ENCODE measurements at regions not wholly inside any gene's neighbourhood (a gene's known extent, or its start where the extent isn't known, plus 50 kb on each side); places are given as distances from the start of the nearest gene placed in this dataset.

DNA sequence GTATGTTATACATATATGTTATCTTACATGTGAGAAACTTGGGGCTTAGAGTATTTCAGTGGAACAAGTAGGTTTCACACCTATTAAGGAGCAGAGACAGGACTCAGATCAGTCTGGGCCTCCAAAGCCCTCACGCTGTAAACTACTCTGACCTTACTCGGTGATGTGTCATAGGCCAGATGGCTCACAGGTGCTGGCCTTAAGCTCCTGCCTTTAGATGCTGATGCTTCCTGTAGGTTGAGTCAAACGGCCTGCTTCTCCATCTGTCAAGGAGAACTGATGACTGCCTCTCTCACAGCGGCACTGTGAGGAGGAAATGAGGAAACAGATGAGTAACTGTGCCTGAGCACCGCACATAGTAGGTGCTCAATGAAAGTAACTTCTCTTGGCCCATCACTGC, 312.6 kb upstream of the COBL start:
- H3K9me3 ChIP-seq, result no peaks in the 10 kb centered on the region
- intact Hi-C loops (cut with DNase I; ENCODE audit: low total_unique reads), result no loop called here

DNA sequence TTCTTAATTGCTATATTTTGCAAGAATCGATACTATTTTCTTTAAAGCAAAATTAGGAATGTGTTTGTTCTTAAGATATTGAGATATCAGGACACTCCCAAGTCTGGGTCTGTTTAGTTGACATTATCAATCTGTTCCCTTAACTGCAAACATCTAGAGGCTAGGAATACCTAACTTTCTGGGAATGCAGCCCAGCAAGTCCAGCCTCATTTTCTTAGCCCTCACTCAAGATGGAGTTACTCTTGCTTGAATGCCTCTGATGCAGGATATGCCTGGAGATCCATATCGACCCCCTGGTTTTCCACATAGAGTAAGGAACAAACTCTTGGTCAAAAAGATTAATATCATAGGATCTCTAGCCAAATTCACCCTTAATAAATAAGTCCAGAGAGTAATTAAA, 305.3 kb upstream of the COBL start:
- Histone ChIP-seq H3K4me1 (no peaks in the 10 kb centered on the region), H3K4me3 (no peak overlapping the region), H3K27ac (no peak overlapping the region), H3K27me3 (no peaks in the 10 kb centered on the region), H3K36me3 (no peaks in the 10 kb centered on the region), H3K9me3 (peaks cover 0 to 5% (median 0%) of the 10 kb centered on the region in 4 donors)
- intact Hi-C loops (cut with DNase I; ENCODE audit: low total_unique reads), result no loop called here
- WGBS, 5 donors, result 50 to 72% (median 69%) methylated on average over 2 of the region's 2 CpGs
- TF ChIP-seq EP300 (IDR thresholded peaks at IDR 0.05) (no peak), POLR2AphosphoS5 (IDR thresholded peaks at IDR 0.05) (no peak), POLR2A (IDR thresholded peaks at IDR 0.05) (no peak)
- TF ChIP-seq, protein P1, sequence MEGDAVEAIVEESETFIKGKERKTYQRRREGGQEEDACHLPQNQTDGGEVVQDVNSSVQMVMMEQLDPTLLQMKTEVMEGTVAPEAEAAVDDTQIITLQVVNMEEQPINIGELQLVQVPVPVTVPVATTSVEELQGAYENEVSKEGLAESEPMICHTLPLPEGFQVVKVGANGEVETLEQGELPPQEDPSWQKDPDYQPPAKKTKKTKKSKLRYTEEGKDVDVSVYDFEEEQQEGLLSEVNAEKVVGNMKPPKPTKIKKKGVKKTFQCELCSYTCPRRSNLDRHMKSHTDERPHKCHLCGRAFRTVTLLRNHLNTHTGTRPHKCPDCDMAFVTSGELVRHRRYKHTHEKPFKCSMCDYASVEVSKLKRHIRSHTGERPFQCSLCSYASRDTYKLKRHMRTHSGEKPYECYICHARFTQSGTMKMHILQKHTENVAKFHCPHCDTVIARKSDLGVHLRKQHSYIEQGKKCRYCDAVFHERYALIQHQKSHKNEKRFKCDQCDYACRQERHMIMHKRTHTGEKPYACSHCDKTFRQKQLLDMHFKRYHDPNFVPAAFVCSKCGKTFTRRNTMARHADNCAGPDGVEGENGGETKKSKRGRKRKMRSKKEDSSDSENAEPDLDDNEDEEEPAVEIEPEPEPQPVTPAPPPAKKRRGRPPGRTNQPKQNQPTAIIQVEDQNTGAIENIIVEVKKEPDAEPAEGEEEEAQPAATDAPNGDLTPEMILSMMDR (IDR thresholded peaks at IDR 0.05), result no peak
- DNase-seq, result no peak

More for the DNA sequence above, 312.6 kb upstream of the COBL start:
- no peak overlapping the region for H3K27ac ChIP-seq
- no peaks in the 10 kb centered on the region for H3K27me3 ChIP-seq
- DNase-seq, result no peak
- WGBS, 5 donors, result 74 to 83% (median 82%) methylated on average over 5 of the region's 5 CpGs
- H3K4me1 ChIP-seq, result no peaks in the 10 kb centered on the region
- no peaks in the 10 kb centered on the region for H3K36me3 ChIP-seq
- no peak overlapping the region for H3K4me3 ChIP-seq
- TF ChIP-seq, protein P1 (IDR thresholded peaks at IDR 0.05), result no peak
- TF ChIP-seq POLR2A (IDR thresholded peaks at IDR 0.05) (no peak), POLR2AphosphoS5 (IDR thresholded peaks at IDR 0.05) (no peak), EP300 (IDR thresholded peaks at IDR 0.05) (no peak)

DNA sequence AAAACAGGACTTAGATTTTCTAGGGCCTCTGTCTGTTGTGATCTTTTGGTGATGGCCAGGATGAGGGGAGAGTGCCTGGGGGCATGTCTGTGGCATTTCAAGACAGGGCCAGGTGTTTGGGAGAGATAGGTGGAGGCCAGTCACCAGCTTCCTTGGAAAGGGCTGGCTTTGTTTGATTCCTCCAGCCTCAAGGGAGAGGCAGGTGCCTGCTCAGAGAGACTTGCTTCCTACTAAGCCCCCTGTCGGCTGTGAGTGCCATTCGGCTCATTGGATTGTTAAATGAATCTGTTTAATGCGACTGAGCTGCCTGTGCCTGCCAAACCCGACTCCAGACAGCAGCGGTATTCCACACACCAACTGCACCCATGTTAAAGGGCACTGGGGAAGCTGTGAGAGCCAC, 304.1 kb upstream of the COBL start:
- no peaks in the 10 kb centered on the region for H3K4me1 ChIP-seq
- TF ChIP-seq POLR2A (IDR thresholded peaks at IDR 0.05) (no peak), EP300 (IDR thresholded peaks at IDR 0.05) (no peak), POLR2AphosphoS5 (IDR thresholded peaks at IDR 0.05) (no peak)
- TF ChIP-seq, protein P1 (IDR thresholded peaks at IDR 0.05), result no peak
- H3K27me3 ChIP-seq, result no peaks in the 10 kb centered on the region
- H3K9me3 ChIP-seq, result peaks cover 0 to 5% (median 0%) of the 10 kb centered on the region in 4 donors
- no peaks in the 10 kb centered on the region for H3K36me3 ChIP-seq
- no peak overlapping the region for H3K27ac ChIP-seq
- intact Hi-C loops (cut with DNase I; ENCODE audit: low total_unique reads), result no loop called here
- DNase-seq, result no peak
- H3K4me3 ChIP-seq, result no peak overlapping the region
- 38 to 67% (median 52%) methylated on average over 5 of the region's 5 CpGs for WGBS, 5 donors

GRCh38 chr7:51619880-51620279, 303.3 kb upstream of the COBL start:
- intact Hi-C loops (cut with DNase I; ENCODE audit: low total_unique reads), result no loop called here
- 74 to 88% (median 86%) methylated on average over 3 of the region's 3 CpGs for WGBS, 5 donors
- H3K27ac ChIP-seq, result no peak overlapping the region
- peaks cover 0 to 3% (median 0%) of the 10 kb centered on the region in 4 donors for H3K4me1 ChIP-seq
- H3K27me3 ChIP-seq, result no peaks in the 10 kb centered on the region
- H3K4me3 ChIP-seq, result no peak overlapping the region
- H3K36me3 ChIP-seq, result no peaks in the 10 kb centered on the region
- no peak for DNase-seq
- peaks cover 0 to 5% (median 0%) of the 10 kb centered on the region in 4 donors for H3K9me3 ChIP-seq
- TF ChIP-seq, protein P1 (IDR thresholded peaks at IDR 0.05), result no peak
- TF ChIP-seq EP300 (IDR thresholded peaks at IDR 0.05), result no peak
